ENCODE measurements at regions not wholly inside any gene's neighbourhood (a gene's known extent, or its start where the extent isn't known, plus 50 kb on each side); places are given as distances from the start of the nearest gene placed in this dataset.

GRCh38 chr1:91619881-91620280 lies 119.2 kb downstream of the CDC7 start:
- WGBS (ENCODE audit: extremely low coverage, insufficient read length, low lambda C conversion rate) = no CpG with 5 or more reads among the region's 3 CpGs
- Histone ChIP-seq H2BK12ac (ENCODE audit: insufficient read length, low read depth, low read length) (no peak overlapping the region), H2AFZ (ENCODE audit: low read length) (no peak overlapping the region), H4K20me1 (ENCODE audit: control insufficient read depth, insufficient read depth, insufficient read length) (no peaks in the 10 kb centered on the region), H3K23me2 (ENCODE audit: insufficient read length, low read depth, low read length, poor library complexity, severe bottlenecking) (no peaks in the 10 kb centered on the region), H3K27ac (ENCODE audit: insufficient read length, low read depth, low read length) (no peak overlapping the region), H2BK20ac (ENCODE audit: low read depth, low read length, poor library complexity, severe bottlenecking) (no peak overlapping the region), H4K91ac (ENCODE audit: insufficient read length, low read depth, low read length) (no peak overlapping the region), H3K14ac (ENCODE audit: insufficient read depth, low read length) (no peak overlapping the region), H2BK15ac (ENCODE audit: low read depth, low read length) (no peak overlapping the region), H4K8ac (replicated peaks; ENCODE audit: insufficient read length, low read depth, low read length) (no peak overlapping the region), H3K79me2 (ENCODE audit: insufficient read depth, low read length) (no peaks in the 10 kb centered on the region), H3T11ph (ENCODE audit: low read length) (no peak overlapping the region), H3K56ac (ENCODE audit: insufficient read length, low read depth, low read length) (no peak overlapping the region), H3K4me2 (ENCODE audit: insufficient read depth, insufficient read length, low read length) (no peak overlapping the region), H4K5ac (ENCODE audit: insufficient read length, low read depth, low read length) (no peak overlapping the region), H3K4ac (ENCODE audit: low read depth, low read length) (no peak overlapping the region), H3K23ac (ENCODE audit: insufficient read length, low read depth, low read length) (no peak overlapping the region), H3K18ac (ENCODE audit: insufficient read length, low read depth, low read length) (no peak overlapping the region), H3K4me1 (ENCODE audit: insufficient read depth, low read length) (peaks cover 3% of the 10 kb centered on the region; the same call in 1 of the 2 replicates), H3K9me3 (ENCODE audit: control insufficient read depth, low read depth, low read length) (no peaks in the 10 kb centered on the region), H3K27me3 (ENCODE audit: insufficient read depth, low read length) (no peaks in the 10 kb centered on the region), H2BK120ac (ENCODE audit: low read depth, low read length, poor library complexity, severe bottlenecking) (no peak overlapping the region), H2BK5ac (ENCODE audit: insufficient read length, low read length) (no peak overlapping the region), H2AK5ac (ENCODE audit: insufficient read length, low read length) (no peak overlapping the region), H3K9ac (ENCODE audit: extremely low read depth, insufficient read length, low read length) (no peak overlapping the region), H3K79me1 (ENCODE audit: insufficient read depth, low read depth, low read length, poor library complexity, severe bottlenecking) (no peaks in the 10 kb centered on the region)
- peaks cover 16% of the 10 kb centered on the region in 2 experiments for H3K4me1 Mint-ChIP-seq
- no peaks in the 10 kb centered on the region for H3K27me3 Mint-ChIP-seq (ENCODE audit: low read depth)
- H3K27ac Mint-ChIP-seq = no peak overlapping the region
- no peak overlapping the region for H3K4me3 Mint-ChIP-seq
- DNase-seq = no peak
- TF ChIP-seq CTCF (conservative IDR thresholded peaks at IDR 0.05) = no peak
- peaks cover 0 to 2% of the 10 kb centered on the region in 2 experiments; a peak in 2 of 5 replicates for H3K9me3 Mint-ChIP-seq
- peaks cover 0 to 4% (median 1%) of the 10 kb centered on the region in 3 experiments; a peak in 3 of 7 replicates for H3K36me3 Mint-ChIP-seq (ENCODE audit: insufficient read depth in 1 of 3, low read depth in 3 of 3)

Measured in H9 (cell line).